DND-41 (cell line): ENCODE measurements at regions not wholly inside any gene's neighbourhood (a gene's known extent, or its start where the extent isn't known, plus 50 kb on each side); places are given as distances from the start of the nearest gene placed in this dataset.
A peak's percentile ranks its signal among the peaks of the same experiment; 100 is the strongest.

Experiments used
- ATAC-seq: fragments of 200-7000 bp; cut with Tn5 transposase; 3 replicates; pipeline ENCODE4 v1.9.1; 2021; ENCODE audit warnings: low read depth; ENCODE audit not compliant: insufficient read depth
- DNase-seq: peaks from one replicate; pipeline ENCODE4 v3.0.0-alpha.2; 2020
- H2AFZ ChIP-seq: 2 replicates; pipeline ENCODE4 v1.6.0; 2012; ENCODE audit warnings: low read depth, low read length
- H3K27ac ChIP-seq: 2 replicates; pipeline ENCODE4 v1.5.1; 2012; ENCODE audit warnings: low read length, inconsistent platforms
- H3K27me3 ChIP-seq: fragments of 200-600 bp; sonication (generic); 2 replicates; pipeline ENCODE4 v1.6.0; 2012; ENCODE audit warnings: low read length, mild to moderate bottlenecking, inconsistent platforms; ENCODE audit not compliant: insufficient read depth, poor library complexity
- H3K36me3 ChIP-seq: 2 replicates; pipeline ENCODE4 v1.5.1; 2012; ENCODE audit warnings: low read length, inconsistent platforms; ENCODE audit not compliant: insufficient read depth
- H3K4me1 ChIP-seq: 2 replicates; pipeline ENCODE4 v1.5.1; 2012; ENCODE audit warnings: mild to moderate bottlenecking, low read length; ENCODE audit not compliant: insufficient read depth
- H3K4me2 ChIP-seq: 2 replicates; pipeline ENCODE4 v1.6.0; 2012; ENCODE audit warnings: mild to moderate bottlenecking, moderate library complexity, low read length, inconsistent platforms; ENCODE audit not compliant: insufficient read depth
- H3K4me3 ChIP-seq, 2 experiments: fragments of 200-600 bp in 1 of 2; shearing (Covaris generic) in 1 of 2; 2 replicates each; pipeline ENCODE4 v1.5.1; 2012 to 2016; ENCODE audit warnings: inconsistent platforms in 2 of 2, low read length in 2 of 2, mild to moderate bottlenecking in 2 of 2, low read depth in 1 of 2, moderate library complexity in 1 of 2
- H3K79me2 ChIP-seq: 2 replicates; pipeline ENCODE4 v1.6.0; 2012; ENCODE audit warnings: low read length, inconsistent platforms; ENCODE audit not compliant: insufficient read depth
- H3K9ac ChIP-seq: 2 replicates; pipeline ENCODE4 v1.6.0; 2012; ENCODE audit warnings: low read depth, mild to moderate bottlenecking, inconsistent platforms, low read length, moderate library complexity
- H3K9me3 ChIP-seq: 2 replicates; pipeline ENCODE4 v1.5.1; 2012; ENCODE audit warnings: low read length, moderate library complexity, mild to moderate bottlenecking, inconsistent platforms; ENCODE audit not compliant: insufficient read depth, severe bottlenecking
- H4K20me1 ChIP-seq: 2 replicates; pipeline ENCODE4 v1.6.0; 2012; ENCODE audit warnings: low read length; ENCODE audit not compliant: insufficient read depth
- CTCF ChIP-seq: IDR thresholded peaks from 2 replicates; pipeline ENCODE4 v1.5.1; 2012; ENCODE audit warnings: borderline replicate concordance, low read length, moderate library complexity, mild to moderate bottlenecking; ENCODE audit not compliant: poor library complexity, severe bottlenecking; ENCODE audit errors: extremely low read depth
- EZH2 ChIP-seq: IDR thresholded peaks from 3 replicates; pipeline ENCODE4 v1.6.1; 2012; ENCODE audit warnings: borderline replicate concordance, low read depth, mild to moderate bottlenecking, moderate library complexity, low read length, inconsistent platforms; ENCODE audit not compliant: severe bottlenecking

GRCh38 chr15:70248116-70249025, 150.7 kb upstream of the TLE3 start:
- H3K4me2 ChIP-seq = no peak overlapping the region
- ATAC-seq (peak; percentile 55), DNase-seq (peak; percentile 60)
- no peaks in the 10 kb centered on the region for H4K20me1 ChIP-seq
- no peaks in the 10 kb centered on the region for H3K36me3 ChIP-seq
- H3K27me3 ChIP-seq = no peaks in the 10 kb centered on the region
- H3K9me3 ChIP-seq = no peaks in the 10 kb centered on the region
- H3K27ac ChIP-seq = no peak overlapping the region
- no peak overlapping the region for H2AFZ ChIP-seq
- TF ChIP-seq EZH2 = no peak
- no peak for TF ChIP-seq CTCF
- H3K9ac ChIP-seq = no peak overlapping the region
- H3K4me3 ChIP-seq = no peak overlapping the region
- H3K79me2 ChIP-seq = no peaks in the 10 kb centered on the region
- H3K4me1 ChIP-seq = peaks cover 34% of the 10 kb centered on the region

GRCh38 chr15:70247281-70247680, 149.6 kb upstream of the TLE3 start:
- no peak overlapping the region for H3K4me2 ChIP-seq
- no peaks in the 10 kb centered on the region for H3K79me2 ChIP-seq
- H3K9ac ChIP-seq = no peak overlapping the region
- TF ChIP-seq EZH2 (no peak), CTCF (no peak)
- H3K27ac ChIP-seq = no peak overlapping the region
- no peak overlapping the region for H2AFZ ChIP-seq
- H3K36me3 ChIP-seq = no peaks in the 10 kb centered on the region
- DNase-seq (no peak), ATAC-seq (no peak)
- no peak overlapping the region for H3K4me3 ChIP-seq
- peaks cover 23% of the 10 kb centered on the region for H3K4me1 ChIP-seq
- no peaks in the 10 kb centered on the region for H4K20me1 ChIP-seq
- H3K27me3 ChIP-seq = no peaks in the 10 kb centered on the region
- H3K9me3 ChIP-seq = no peaks in the 10 kb centered on the region

- H3K27me3 ChIP-seq = no peaks in the 10 kb centered on the region
- TF ChIP-seq CTCF (no peak), EZH2 (no peak)
- no peak overlapping the region for H3K4me2 ChIP-seq
- H3K9ac ChIP-seq = no peak overlapping the region
- H4K20me1 ChIP-seq = no peaks in the 10 kb centered on the region
- no peak overlapping the region for H3K27ac ChIP-seq
- no peaks in the 10 kb centered on the region for H3K36me3 ChIP-seq
- no peaks in the 10 kb centered on the region for H3K9me3 ChIP-seq
- no peak for DNase-seq
- no peak overlapping the region for H2AFZ ChIP-seq
- H3K4me3 ChIP-seq = no peak overlapping the region
- ATAC-seq = no peak
- peaks cover 17% of the 10 kb centered on the region for H3K4me1 ChIP-seq
- H3K79me2 ChIP-seq = no peaks in the 10 kb centered on the region
These were observed 149.0 kb upstream of the TLE3 start for GRCh38 chr15:70246623-70247220.
